ENCODE measurements at regions not wholly inside any gene's neighbourhood (a gene's known extent, or its start where the extent isn't known, plus 50 kb on each side); places are given as distances from the start of the nearest gene placed in this dataset.

GRCh38 chr7:64099656-64100531, 54.7 kb downstream of the ZNF727 start:
- ATAC-seq, result peak in 1 of 2 donors; percentile 40
- Histone ChIP-seq H3K36me3 (no peaks in the 10 kb centered on the region), H3K27me3 (ENCODE audit: low read depth) (no peaks in the 10 kb centered on the region), H3K9me3 (peaks cover 77% of the 10 kb centered on the region), H3K4me3 (no peak overlapping the region), H3K4me1 (no peaks in the 10 kb centered on the region), H3K27ac (no peak overlapping the region)
- intact Hi-C loops (cut with DNase I), result no loop called here
- TF ChIP-seq CTCF (IDR thresholded peaks at IDR 0.05), result no peak
- DNase-seq, result no peak

GRCh38 chr7:64101126-64101942, 56.1 kb downstream of the ZNF727 start:
- no peaks in the 10 kb centered on the region for H3K4me1 ChIP-seq
- H3K27me3 ChIP-seq (ENCODE audit: low read depth), result no peaks in the 10 kb centered on the region
- H3K27ac ChIP-seq, result no peak overlapping the region
- DNase-seq, result no peak
- peak in 1 of 2 donors; percentile 16 for ATAC-seq
- intact Hi-C loops (cut with DNase I), result no loop called here
- H3K4me3 ChIP-seq, result no peak overlapping the region
- H3K9me3 ChIP-seq, result peaks cover 67% of the 10 kb centered on the region
- no peak for TF ChIP-seq CTCF (IDR thresholded peaks at IDR 0.05)
- H3K36me3 ChIP-seq, result no peaks in the 10 kb centered on the region

- Histone ChIP-seq H3K4me3 (no peak overlapping the region), H3K27me3 (ENCODE audit: low read depth) (no peaks in the 10 kb centered on the region), H3K27ac (no peak overlapping the region), H3K36me3 (no peaks in the 10 kb centered on the region), H3K9me3 (peaks cover 62% of the 10 kb centered on the region), H3K4me1 (no peaks in the 10 kb centered on the region)
- ATAC-seq (peak in 1 of 2 donors; percentile 43), DNase-seq (no peak)
- intact Hi-C loops (cut with DNase I), result no loop called here
- TF ChIP-seq CTCF (IDR thresholded peaks at IDR 0.05), result no peak
These were observed 56.9 kb downstream of the ZNF727 start for GRCh38 chr7:64101943-64102655.

GRCh38 chr7:64102656-64103400, 57.6 kb downstream of the ZNF727 start:
- no peaks in the 10 kb centered on the region for H3K27me3 ChIP-seq (ENCODE audit: low read depth)
- no peak overlapping the region for H3K4me3 ChIP-seq
- H3K9me3 ChIP-seq, result peaks cover 55% of the 10 kb centered on the region
- H3K27ac ChIP-seq, result no peak overlapping the region
- intact Hi-C loops (cut with DNase I), result no loop called here
- H3K4me1 ChIP-seq, result no peaks in the 10 kb centered on the region
- no peak for ATAC-seq
- DNase-seq, result no peak
- no peaks in the 10 kb centered on the region for H3K36me3 ChIP-seq
- TF ChIP-seq CTCF (IDR thresholded peaks at IDR 0.05), result no peak

GRCh38 chr7:64113981-64114380, 68.7 kb downstream of the ZNF727 start:
- no peak for ATAC-seq
- no peaks in the 10 kb centered on the region for H3K36me3 ChIP-seq
- peaks cover 4% of the 10 kb centered on the region for H3K9me3 ChIP-seq
- no peak for TF ChIP-seq CTCF (IDR thresholded peaks at IDR 0.05)
- intact Hi-C loops (cut with DNase I), result no loop called here
- no peak for DNase-seq
- H3K27ac ChIP-seq, result no peak overlapping the region
- no peaks in the 10 kb centered on the region for H3K27me3 ChIP-seq (ENCODE audit: low read depth)
- H3K4me1 ChIP-seq, result no peaks in the 10 kb centered on the region
- H3K4me3 ChIP-seq, result no peak overlapping the region

Data from lower lobe of right lung (tissue), 2 donors.